ENCODE measurements at regions not wholly inside any gene's neighbourhood (a gene's known extent, or its start where the extent isn't known, plus 50 kb on each side); places are given as distances from the start of the nearest gene placed in this dataset.

DNA sequence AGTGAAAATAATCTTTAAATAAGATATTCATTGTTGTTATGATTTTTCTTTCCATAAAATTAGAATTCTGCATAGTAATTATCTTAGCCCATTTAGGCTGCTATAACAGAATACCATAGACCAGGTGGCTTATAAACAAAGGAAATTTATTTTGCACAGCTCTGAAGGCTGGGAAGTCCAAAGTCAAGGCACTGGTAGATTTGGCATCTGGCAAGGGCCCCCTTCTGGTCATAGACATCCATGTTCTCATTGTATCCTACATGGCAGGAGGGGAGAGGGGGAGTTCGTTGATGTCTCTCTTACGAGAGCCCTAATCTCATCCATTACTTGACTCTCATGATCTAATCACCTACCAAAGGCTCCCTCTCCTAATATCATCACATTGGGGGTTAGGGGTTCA lies 175.0 kb upstream of the CCN2 start:
- TF ChIP-seq, protein P1, sequence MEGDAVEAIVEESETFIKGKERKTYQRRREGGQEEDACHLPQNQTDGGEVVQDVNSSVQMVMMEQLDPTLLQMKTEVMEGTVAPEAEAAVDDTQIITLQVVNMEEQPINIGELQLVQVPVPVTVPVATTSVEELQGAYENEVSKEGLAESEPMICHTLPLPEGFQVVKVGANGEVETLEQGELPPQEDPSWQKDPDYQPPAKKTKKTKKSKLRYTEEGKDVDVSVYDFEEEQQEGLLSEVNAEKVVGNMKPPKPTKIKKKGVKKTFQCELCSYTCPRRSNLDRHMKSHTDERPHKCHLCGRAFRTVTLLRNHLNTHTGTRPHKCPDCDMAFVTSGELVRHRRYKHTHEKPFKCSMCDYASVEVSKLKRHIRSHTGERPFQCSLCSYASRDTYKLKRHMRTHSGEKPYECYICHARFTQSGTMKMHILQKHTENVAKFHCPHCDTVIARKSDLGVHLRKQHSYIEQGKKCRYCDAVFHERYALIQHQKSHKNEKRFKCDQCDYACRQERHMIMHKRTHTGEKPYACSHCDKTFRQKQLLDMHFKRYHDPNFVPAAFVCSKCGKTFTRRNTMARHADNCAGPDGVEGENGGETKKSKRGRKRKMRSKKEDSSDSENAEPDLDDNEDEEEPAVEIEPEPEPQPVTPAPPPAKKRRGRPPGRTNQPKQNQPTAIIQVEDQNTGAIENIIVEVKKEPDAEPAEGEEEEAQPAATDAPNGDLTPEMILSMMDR (conservative IDR thresholded peaks at IDR 0.05), result no peak; the same call in 1 of the 2 replicates
- no peak for TF ChIP-seq ZFX (IDR thresholded peaks at IDR 0.05)
